GM12878 (cell line): ENCODE measurements at regions not wholly inside any gene's neighbourhood (a gene's known extent, or its start where the extent isn't known, plus 50 kb on each side); places are given as distances from the start of the nearest gene placed in this dataset.

Experiments
- ATAC-seq: fragments of 200-7000 bp; cut with Tn5 transposase; 3 replicates; pipeline ENCODE4 v1.9.1; 2020; ENCODE audit warnings: mild to moderate bottlenecking, moderate library complexity
- BruUV-seq: library from RNA; stranded (reverse); fragments of 400-500 nt; replicated peaks from 2 replicates; lab custom pipeline; 2021; lab: Mats Ljungman, UMichigan
- CTCF ChIA-PET: fragments of 300-600 bp; sonication (Branson Sonifier 250); formaldehyde crosslinking; extraction: SDS; loops from one replicate; lab custom pipeline; 2021; ENCODE audit warnings: inconsistent platforms; lab: Yijun Ruan, JAX
- POLR2A ChIA-PET: fragments of 350-600 bp; formaldehyde crosslinking; extraction: SDS; loops from one replicate; lab custom pipeline; 2021; ENCODE audit warnings: inconsistent platforms; lab: Charles Lee
- RAD21 ChIA-PET: fragments of 300-600 bp; sonication (Branson Sonifier 250); formaldehyde crosslinking; loops from one replicate; lab custom pipeline; 2023; ENCODE audit warnings: antibody characterized with exemption; ENCODE audit not compliant: unreplicated experiment; lab: Charles Lee
- SMC1A ChIA-PET: fragments of 300-600 bp; sonication (Branson Sonifier 250); formaldehyde crosslinking; loops from one replicate; lab custom pipeline; 2023; ENCODE audit not compliant: unreplicated experiment, uncharacterized antibody; lab: Charles Lee
- DNase-seq: peaks from one replicate; pipeline ENCODE4 v3.0.0-alpha.2; 2011; ENCODE audit warnings: low read depth, low spot score
- FAIRE-seq: peaks from 3 replicates; lab custom pipeline; 2011; peaks lifted over from hg19 to GRCh38; lab: Jason Lieb, UNC
- H2AFZ ChIP-seq: 2 replicates; pipeline ENCODE4 v1.6.0; 2011; ENCODE audit warnings: low read depth, low read length, control low read depth; ENCODE audit not compliant: control insufficient read depth
- H3K27ac ChIP-seq: 2 replicates; pipeline ENCODE4 v1.5.1; 2011; ENCODE audit warnings: control low read depth; ENCODE audit not compliant: control insufficient read depth, insufficient read depth
- H3K27me3 ChIP-seq, 2 experiments: replicated peaks in 1 of 2; 2 replicates each; pipeline versions ENCODE4 v1.6.0 to v1.6.1; 2011; ENCODE audit warnings: low read length in 1 of 2; ENCODE audit not compliant: control insufficient read depth in 2 of 2, insufficient read depth in 2 of 2
- H3K36me3 ChIP-seq, 2 experiments: 2 replicates each; pipeline ENCODE4 v1.5.1; 2011; ENCODE audit warnings: low read length in 1 of 2; ENCODE audit not compliant: control insufficient read depth in 2 of 2, insufficient read depth in 2 of 2
- H3K4me1 ChIP-seq: 2 replicates; pipeline ENCODE4 v1.6.1; 2011; ENCODE audit warnings: mild to moderate bottlenecking, low read length, moderate library complexity, mixed read lengths; ENCODE audit not compliant: control insufficient read depth, insufficient read depth
- H3K4me2 ChIP-seq: 2 replicates; pipeline ENCODE4 v1.6.0; 2011; ENCODE audit warnings: control low read depth; ENCODE audit not compliant: control insufficient read depth, insufficient read depth
- H3K4me3 ChIP-seq: fragments of 200-600 bp; sonication (generic); 2 replicates; pipeline ENCODE4 v1.5.1; 2016
- H3K79me2 ChIP-seq: 2 replicates; pipeline ENCODE4 v1.6.0; 2011; ENCODE audit warnings: low read length; ENCODE audit not compliant: control insufficient read depth, insufficient read depth
- H3K9ac ChIP-seq: 2 replicates; pipeline ENCODE4 v1.8.0; 2011; ENCODE audit warnings: low read length, control low read depth, mixed read lengths; ENCODE audit not compliant: control insufficient read depth, insufficient read depth
- H3K9me3 ChIP-seq: replicated peaks from 3 replicates; pipeline ENCODE4 v1.5.1; 2011; ENCODE audit warnings: mild to moderate bottlenecking, low read length; ENCODE audit not compliant: control insufficient read depth, insufficient read depth
- H4K20me1 ChIP-seq: 2 replicates; pipeline ENCODE4 v1.6.0; 2011; ENCODE audit not compliant: control insufficient read depth, insufficient read depth
- BCLAF1 ChIP-seq: fragments of 450-650 bp; IDR thresholded peaks from 2 replicates; pipeline ENCODE4 v1.6.1; 2017; ENCODE audit warnings: antibody characterized with exemption, mild to moderate bottlenecking, moderate library complexity
- CREM ChIP-seq: IDR thresholded peaks from 2 replicates; pipeline ENCODE4 v1.6.1; 2014; ENCODE audit warnings: antibody characterized with exemption, low read depth
- E4F1 ChIP-seq: fragments of 450-650 bp; IDR thresholded peaks from 2 replicates; pipeline ENCODE4 v1.6.1; 2018; ENCODE audit warnings: borderline replicate concordance, mild to moderate bottlenecking; ENCODE audit not compliant: partially characterized antibody
- HDGF ChIP-seq: fragments of 450-650 bp; IDR thresholded peaks from 2 replicates; pipeline ENCODE4 v1.6.1; 2016; ENCODE audit warnings: antibody characterized with exemption
- MEF2A ChIP-seq: IDR thresholded peaks from 2 replicates; pipeline ENCODE4 v1.6.1; 2011; ENCODE audit warnings: low read depth, mild to moderate bottlenecking, low read length, moderate library complexity; ENCODE audit not compliant: insufficient read depth
- SREBF1 ChIP-seq: IDR thresholded peaks from 2 replicates; pipeline ENCODE4 v1.6.1; 2012; ENCODE audit warnings: mild to moderate bottlenecking, low read length
- SRF ChIP-seq, 2 experiments: IDR thresholded peaks; 2 replicates each; pipeline ENCODE4 v1.6.1; 2011; ENCODE audit warnings: low read depth in 2 of 2, low read length in 2 of 2, mild to moderate bottlenecking in 1 of 2, moderate library complexity in 1 of 2
- SUPT20H ChIP-seq: IDR thresholded peaks from 2 replicates; pipeline ENCODE4 v1.6.1; 2011; ENCODE audit warnings: low read depth, mild to moderate bottlenecking, low read length, moderate library complexity, borderline replicate concordance; ENCODE audit not compliant: control insufficient read depth
- TAF1 ChIP-seq: IDR thresholded peaks from 2 replicates; pipeline ENCODE4 v1.6.1; 2011; ENCODE audit warnings: mild to moderate bottlenecking, low read depth, low read length, borderline replicate concordance
- TARDBP ChIP-seq: IDR thresholded peaks from 2 replicates; pipeline ENCODE4 v1.6.1; 2016; ENCODE audit warnings: borderline replicate concordance
- ZBTB33 ChIP-seq: fragments of 450-650 bp; IDR thresholded peaks from 2 replicates; pipeline ENCODE4 v1.6.1; 2017; ENCODE audit warnings: mild to moderate bottlenecking
- ZNF622 ChIP-seq: fragments of 450-650 bp; IDR thresholded peaks from 2 replicates; pipeline ENCODE4 v1.6.1; 2017; ENCODE audit warnings: mild to moderate bottlenecking, inconsistent platforms
- WGBS: methylation state at CpG from one replicate; pipeline ENCODE4 v1.1.6; 2016; ENCODE audit warnings: low lambda C conversion rate; ENCODE audit not compliant: insufficient replicate concordance, insufficient coverage; ENCODE audit errors: missing lambda C conversion rate; 5-methylcytosine and 5-hydroxymethylcytosine counted together
- in situ Hi-C: fragments of 300-500 bp; cut with MboI; formaldehyde crosslinking; loops from 9 replicates; pipeline ENCODE4 v1.14.3; 2018; ENCODE audit warnings: mixed read lengths
- intact Hi-C: fragments of 100-400 bp; cut with micrococcal nuclease; formaldehyde crosslinking; loops from one replicate; pipeline ENCODE4 v1.14.2; 2022; ENCODE audit not compliant: unreplicated experiment
- TF ChIP-seq, protein P1 (sequence below): IDR thresholded peaks from 2 replicates; pipeline ENCODE4 v1.6.1; 2011; ENCODE audit warnings: borderline replicate concordance, low read depth, mild to moderate bottlenecking, moderate library complexity, low read length; ENCODE audit not compliant: insufficient read depth, poor library complexity, severe bottlenecking
- TF ChIP-seq, protein P2 (sequence below): IDR thresholded peaks from 2 replicates; pipeline ENCODE4 v1.6.1; 2012; ENCODE audit warnings: low read depth, low read length, improper control_type of control experiment

- Histone ChIP-seq H3K9ac (no peak overlapping the region), H3K36me3 (no peaks in the 10 kb centered on the region), H3K4me1 (no peaks in the 10 kb centered on the region), H3K27ac (no peak overlapping the region), H3K79me2 (no peaks in the 10 kb centered on the region), H3K27me3 (no peaks in the 10 kb centered on the region), H3K4me2 (no peak overlapping the region), H3K9me3 (no peaks in the 10 kb centered on the region), H4K20me1 (no peaks in the 10 kb centered on the region), H2AFZ (no peak overlapping the region), H3K4me3 (no peak overlapping the region)
- intact Hi-C loops (no loop called here), in situ Hi-C loops (no loop called here)
- POLR2A ChIA-PET, result no interaction called here
- no TSS peak for BruUV-seq
- no peak for ATAC-seq
- RAD21 ChIA-PET, result no interaction called here
- DNase-seq, result no peak
- SMC1A ChIA-PET, result interaction anchor here (1.7 to 1.9 kb wide), 2 partner anchors 9 to 11 kb away, joined by 4 to 7 read pairs; no protein-coding TSS in a partner anchor
- CTCF ChIA-PET, result interaction anchor here (1.4 kb wide), 1 partner anchor 79 kb away, joined by 3 read pairs; no protein-coding TSS in a partner anchor
- 13% methylated on average over 3 of the region's 3 CpGs for WGBS
- no peak for FAIRE-seq
- TF ChIP-seq HDGF (no peak), TAF1 (no peak), SRF (IDR thresholded peaks at IDR 0.05; ENCODE audit: low read depth in 2 of 2, low read length in 2 of 2) (no peak), CREM (no peak), E4F1 (no peak), ZNF622 (no peak), TARDBP (no peak), SUPT20H (no peak), SREBF1 (no peak), BCLAF1 (no peak), ZBTB33 (no peak), MEF2A (no peak)
- TF ChIP-seq, protein P1, sequence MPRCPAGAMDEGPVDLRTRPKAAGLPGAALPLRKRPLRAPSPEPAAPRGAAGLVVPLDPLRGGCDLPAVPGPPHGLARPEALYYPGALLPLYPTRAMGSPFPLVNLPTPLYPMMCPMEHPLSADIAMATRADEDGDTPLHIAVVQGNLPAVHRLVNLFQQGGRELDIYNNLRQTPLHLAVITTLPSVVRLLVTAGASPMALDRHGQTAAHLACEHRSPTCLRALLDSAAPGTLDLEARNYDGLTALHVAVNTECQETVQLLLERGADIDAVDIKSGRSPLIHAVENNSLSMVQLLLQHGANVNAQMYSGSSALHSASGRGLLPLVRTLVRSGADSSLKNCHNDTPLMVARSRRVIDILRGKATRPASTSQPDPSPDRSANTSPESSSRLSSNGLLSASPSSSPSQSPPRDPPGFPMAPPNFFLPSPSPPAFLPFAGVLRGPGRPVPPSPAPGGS, result no peak
- TF ChIP-seq, protein P2, sequence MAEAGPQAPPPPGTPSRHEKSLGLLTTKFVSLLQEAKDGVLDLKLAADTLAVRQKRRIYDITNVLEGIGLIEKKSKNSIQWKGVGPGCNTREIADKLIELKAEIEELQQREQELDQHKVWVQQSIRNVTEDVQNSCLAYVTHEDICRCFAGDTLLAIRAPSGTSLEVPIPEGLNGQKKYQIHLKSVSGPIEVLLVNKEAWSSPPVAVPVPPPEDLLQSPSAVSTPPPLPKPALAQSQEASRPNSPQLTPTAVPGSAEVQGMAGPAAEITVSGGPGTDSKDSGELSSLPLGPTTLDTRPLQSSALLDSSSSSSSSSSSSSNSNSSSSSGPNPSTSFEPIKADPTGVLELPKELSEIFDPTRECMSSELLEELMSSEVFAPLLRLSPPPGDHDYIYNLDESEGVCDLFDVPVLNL, result no peak
These were observed 97.0 kb upstream of the TARS1 start for GRCh38 chr5:33343676-33344327.
